ENCODE measurements at regions not wholly inside any gene's neighbourhood (a gene's known extent, or its start where the extent isn't known, plus 50 kb on each side); places are given as distances from the start of the nearest gene placed in this dataset.

DNA sequence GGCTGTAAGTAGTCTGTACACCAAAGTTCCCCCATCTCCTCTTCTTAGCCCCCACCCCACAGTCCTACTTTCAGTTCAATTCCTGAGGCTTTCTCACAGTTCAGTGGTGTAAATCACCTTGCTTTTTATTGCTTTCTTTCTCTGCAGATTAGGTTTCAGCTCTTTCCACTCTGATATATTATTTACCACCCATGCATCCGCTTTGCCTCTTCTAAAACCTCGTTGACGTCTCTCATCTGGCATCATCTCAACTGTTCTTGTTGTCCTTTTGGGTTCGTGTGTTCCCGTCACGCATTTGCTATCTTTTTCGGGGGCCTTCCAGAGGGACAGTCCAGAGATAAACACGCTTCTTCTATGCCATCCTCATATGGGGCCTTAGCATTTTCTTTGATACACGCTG lies 597.9 kb upstream of the DPP6 start:
- TF ChIP-seq, protein P1, sequence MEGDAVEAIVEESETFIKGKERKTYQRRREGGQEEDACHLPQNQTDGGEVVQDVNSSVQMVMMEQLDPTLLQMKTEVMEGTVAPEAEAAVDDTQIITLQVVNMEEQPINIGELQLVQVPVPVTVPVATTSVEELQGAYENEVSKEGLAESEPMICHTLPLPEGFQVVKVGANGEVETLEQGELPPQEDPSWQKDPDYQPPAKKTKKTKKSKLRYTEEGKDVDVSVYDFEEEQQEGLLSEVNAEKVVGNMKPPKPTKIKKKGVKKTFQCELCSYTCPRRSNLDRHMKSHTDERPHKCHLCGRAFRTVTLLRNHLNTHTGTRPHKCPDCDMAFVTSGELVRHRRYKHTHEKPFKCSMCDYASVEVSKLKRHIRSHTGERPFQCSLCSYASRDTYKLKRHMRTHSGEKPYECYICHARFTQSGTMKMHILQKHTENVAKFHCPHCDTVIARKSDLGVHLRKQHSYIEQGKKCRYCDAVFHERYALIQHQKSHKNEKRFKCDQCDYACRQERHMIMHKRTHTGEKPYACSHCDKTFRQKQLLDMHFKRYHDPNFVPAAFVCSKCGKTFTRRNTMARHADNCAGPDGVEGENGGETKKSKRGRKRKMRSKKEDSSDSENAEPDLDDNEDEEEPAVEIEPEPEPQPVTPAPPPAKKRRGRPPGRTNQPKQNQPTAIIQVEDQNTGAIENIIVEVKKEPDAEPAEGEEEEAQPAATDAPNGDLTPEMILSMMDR (IDR thresholded peaks at IDR 0.05): no peak
- TF ChIP-seq SIN3A (IDR thresholded peaks at IDR 0.05; ENCODE audit: borderline replicate concordance, insufficient read depth, low read depth, low read length): no peak
